HCT116 (cell line): ENCODE measurements at regions not wholly inside any gene's neighbourhood (a gene's known extent, or its start where the extent isn't known, plus 50 kb on each side); places are given as distances from the start of the nearest gene placed in this dataset.

Experiments used
- ATAC-seq: fragments of 200-7000 bp; cut with Tn5 transposase; 2 replicates; pipeline ENCODE4 v1.9.1; 2020; ENCODE audit warnings: mild to moderate bottlenecking, moderate library complexity
- BruUV-seq: library from RNA; stranded (reverse); fragments of 400-500 nt; replicated peaks from 2 replicates; lab custom pipeline; 2021; lab: Mats Ljungman, UMichigan
- CTCF ChIA-PET: fragments of 300-600 bp; sonication (Branson Sonifier 250); formaldehyde crosslinking; loops from one replicate; lab custom pipeline; 2021; ENCODE audit warnings: antibody characterized with exemption; lab: Charles Lee
- POLR2A ChIA-PET: fragments of 300-600, 350-600 bp; sonication (Branson Sonifier 250); formaldehyde crosslinking; loops from one replicate; lab custom pipeline; 2021; ENCODE audit warnings: antibody characterized with exemption; lab: Charles Lee
- RAD21 ChIA-PET, 2 experiments: fragments of 300-600 bp; sonication (Branson Sonifier 250); formaldehyde crosslinking; loops; one replicate each; lab custom pipeline; 2023; ENCODE audit warnings: low total read pairs in 2 of 2; ENCODE audit not compliant: uncharacterized antibody in 2 of 2, unreplicated experiment in 2 of 2, low non-redundant PET in 1 of 2; lab: Charles Lee
- DNase-seq: peaks from one replicate; pipeline ENCODE4 v3.0.0-alpha.2; 2010; ENCODE audit warnings: low read depth, low spot score
- H2AFZ ChIP-seq: fragments of 200-600 bp; shearing (Covaris generic), sonication (generic); 2 replicates; pipeline ENCODE4 v1.6.1; 2017; ENCODE audit warnings: low read depth, mixed run types, mixed read lengths, antibody characterized with exemption, low read length; ENCODE audit not compliant: poor library complexity, severe bottlenecking
- H3K27ac ChIP-seq: 2 replicates; pipeline ENCODE4 v1.5.1; 2012; ENCODE audit warnings: low read depth, low read length
- H3K27me3 ChIP-seq: fragments of 200-600 bp; sonication (generic); 2 replicates; pipeline ENCODE4 v1.6.1; 2016; ENCODE audit warnings: mixed run types, low read length, mixed read lengths; ENCODE audit not compliant: insufficient read depth
- H3K36me3 ChIP-seq, 2 experiments: fragments of 200-500 bp in 1 of 2; fragments of 200-600 bp in 1 of 2; sonication (Bioruptor generic) in 1 of 2; sonication (generic) in 1 of 2; 2 replicates each; pipeline versions ENCODE4 v1.5.1 to v1.6.1; 2014 to 2016; ENCODE audit warnings: low read length in 2 of 2, inconsistent platforms in 1 of 2, mixed read lengths in 1 of 2, mixed run types in 1 of 2; ENCODE audit not compliant: insufficient read depth in 2 of 2, control insufficient read depth in 1 of 2
- H3K4me1 ChIP-seq, 2 experiments: fragments of 200-600 bp in 1 of 2; sonication (generic) in 1 of 2; 2 replicates each; pipeline versions ENCODE4 v1.5.1 to v1.6.1; 2012 to 2017; ENCODE audit warnings: low read length in 2 of 2, inconsistent platforms in 1 of 2, mild to moderate bottlenecking in 1 of 2, mixed read lengths in 1 of 2, mixed run types in 1 of 2, moderate library complexity in 1 of 2; ENCODE audit not compliant: insufficient read depth in 2 of 2, control insufficient read depth in 1 of 2
- H3K4me2 ChIP-seq: fragments of 200-600 bp; sonication (generic); 2 replicates; pipeline ENCODE4 v1.6.1; 2017; ENCODE audit warnings: mixed run types, low read length, mixed read lengths
- H3K4me3 ChIP-seq, 2 experiments: fragments of 200-600 bp in 1 of 2; sonication (generic) in 1 of 2; replicated peaks in 1 of 2; 2 replicates each; pipeline ENCODE4 v1.5.1; 2011 to 2016; ENCODE audit warnings: low read length in 2 of 2, control low read depth in 1 of 2, low read depth in 1 of 2, mild to moderate bottlenecking in 1 of 2, mixed read lengths in 1 of 2, mixed run types in 1 of 2
- H3K79me2 ChIP-seq: fragments of 200-600 bp; sonication (generic); 2 replicates; pipeline ENCODE4 v1.6.1; 2017; ENCODE audit warnings: mild to moderate bottlenecking, mixed run types, low read length, moderate library complexity, mixed read lengths; ENCODE audit not compliant: insufficient read depth
- H3K9ac ChIP-seq: fragments of 200-600 bp; sonication (generic); 2 replicates; pipeline ENCODE4 v1.6.1; 2016; ENCODE audit warnings: low read length, mixed read lengths
- H3K9me2 ChIP-seq: fragments of 200-600 bp; sonication (generic), shearing (Covaris generic); 2 replicates; pipeline ENCODE4 v1.6.1; 2017; ENCODE audit warnings: mixed run types, mild to moderate bottlenecking, moderate library complexity; ENCODE audit not compliant: insufficient read depth
- H3K9me3 ChIP-seq, 2 experiments: fragments of 200-500 bp in 1 of 2; fragments of 200-600 bp in 1 of 2; sonication (Bioruptor generic) in 1 of 2; sonication (generic) in 1 of 2; 2 replicates each; pipeline ENCODE4 v1.6.1; 2014 to 2017; ENCODE audit warnings: low read length in 2 of 2, mixed read lengths in 2 of 2, inconsistent platforms in 1 of 2, low read depth in 1 of 2, mild to moderate bottlenecking in 1 of 2, mixed run types in 1 of 2, moderate library complexity in 1 of 2; ENCODE audit not compliant: control insufficient read depth in 1 of 2, insufficient read depth in 1 of 2
- H4K20me1 ChIP-seq: fragments of 200-600 bp; sonication (generic), shearing (Covaris generic); 2 replicates; pipeline ENCODE4 v1.6.1; 2017; ENCODE audit warnings: mixed run types, mild to moderate bottlenecking, moderate library complexity; ENCODE audit not compliant: insufficient read depth
- CEBPB ChIP-seq: IDR thresholded peaks from 2 replicates; pipeline ENCODE4 v1.6.1; 2012; ENCODE audit warnings: low read depth
- EGR1 ChIP-seq: IDR thresholded peaks from 2 replicates; pipeline ENCODE4 v1.6.1; 2012; ENCODE audit warnings: low read depth
- ELF1 ChIP-seq: IDR thresholded peaks from 2 replicates; pipeline ENCODE4 v1.6.1; 2012; ENCODE audit warnings: low read depth, borderline replicate concordance
- EZH2 ChIP-seq: fragments of 200-600 bp; sonication (generic); IDR thresholded peaks from 2 replicates; pipeline ENCODE4 v1.6.1; 2017; ENCODE audit warnings: antibody characterized with exemption, mixed run types
- EZH2phosphoT487 ChIP-seq: fragments of 200-600 bp; IDR thresholded peaks from 2 replicates; pipeline ENCODE4 v1.6.1; 2018; ENCODE audit warnings: antibody characterized with exemption, borderline replicate concordance
- FOSL1 ChIP-seq: IDR thresholded peaks from 2 replicates; pipeline ENCODE4 v1.6.1; 2012; ENCODE audit warnings: low read depth
- JUND ChIP-seq: IDR thresholded peaks from 2 replicates; pipeline ENCODE4 v1.6.1; 2012
- POLR2A ChIP-seq: IDR thresholded peaks from 2 replicates; pipeline ENCODE4 v1.7.0; 2011; ENCODE audit warnings: borderline replicate concordance; ENCODE audit not compliant: insufficient read depth, insufficient read length; ENCODE audit errors: extremely low read depth
- POLR2AphosphoS5 ChIP-seq: IDR thresholded peaks from 2 replicates; pipeline ENCODE4 v1.6.1; 2011; ENCODE audit warnings: mild to moderate bottlenecking, low read depth, low read length, moderate library complexity
- SIN3A ChIP-seq: IDR thresholded peaks from 2 replicates; pipeline ENCODE4 v1.6.1; 2012; ENCODE audit warnings: low read depth
- SP1 ChIP-seq: IDR thresholded peaks from 2 replicates; pipeline ENCODE4 v1.6.1; 2012; ENCODE audit warnings: low read depth
- TCF7L2 ChIP-seq: IDR thresholded peaks from 2 replicates; pipeline ENCODE4 v1.7.0; 2011; ENCODE audit warnings: borderline replicate concordance, inconsistent platforms; ENCODE audit not compliant: insufficient read depth, insufficient read length; ENCODE audit errors: extremely low read depth
- YY1 ChIP-seq: IDR thresholded peaks from 2 replicates; pipeline ENCODE4 v1.6.1; 2011; ENCODE audit warnings: low read length, low read depth, moderate library complexity, mild to moderate bottlenecking; ENCODE audit not compliant: insufficient replicate concordance; ENCODE audit errors: extremely low read depth
- ZNF274 ChIP-seq: fragments of 200-500 bp; sonication (Bioruptor generic); IDR thresholded peaks from 2 replicates; pipeline ENCODE4 v1.6.1; 2014; ENCODE audit warnings: mild to moderate bottlenecking, low read depth, low read length, inconsistent platforms
- intact Hi-C: fragments of 100-400 bp; cut with micrococcal nuclease; formaldehyde crosslinking; loops from 2 replicates; pipeline ENCODE4 v1.10.0; 2022
- TF ChIP-seq, protein P1 (sequence below): IDR thresholded peaks from 2 replicates; pipeline ENCODE4 v1.6.1; 2012; ENCODE audit warnings: low read depth
- TF ChIP-seq, protein P2 (sequence below): IDR thresholded peaks from 2 replicates; pipeline ENCODE4 v1.6.1; 2012
- TF ChIP-seq, protein P3 (sequence below): IDR thresholded peaks from 2 replicates; pipeline ENCODE4 v1.6.1; 2011; ENCODE audit warnings: mild to moderate bottlenecking, low read length, moderate library complexity; ENCODE audit not compliant: insufficient replicate concordance; ENCODE audit errors: extremely low read depth
- TF ChIP-seq, protein P4 (sequence below): IDR thresholded peaks from 2 replicates; pipeline ENCODE4 v1.6.1; 2012
- TF ChIP-seq, protein P5 (sequence below), 3 experiments: fragments of 200-600 bp in 1 of 3; sonication (generic) in 1 of 3; IDR thresholded peaks in 2 of 3; conservative IDR thresholded peaks in 1 of 3; 2 replicates each; pipeline ENCODE4 v1.5.1; 2012 to 2017; ENCODE audit warnings: low read depth in 2 of 3, low read length in 2 of 3, antibody characterized with exemption in 1 of 3, borderline replicate concordance in 1 of 3, control low read depth in 1 of 3, mild to moderate bottlenecking in 1 of 3, mixed read lengths in 1 of 3, mixed run types in 1 of 3, moderate library complexity in 1 of 3; ENCODE audit not compliant: insufficient read depth in 1 of 3

DNA sequence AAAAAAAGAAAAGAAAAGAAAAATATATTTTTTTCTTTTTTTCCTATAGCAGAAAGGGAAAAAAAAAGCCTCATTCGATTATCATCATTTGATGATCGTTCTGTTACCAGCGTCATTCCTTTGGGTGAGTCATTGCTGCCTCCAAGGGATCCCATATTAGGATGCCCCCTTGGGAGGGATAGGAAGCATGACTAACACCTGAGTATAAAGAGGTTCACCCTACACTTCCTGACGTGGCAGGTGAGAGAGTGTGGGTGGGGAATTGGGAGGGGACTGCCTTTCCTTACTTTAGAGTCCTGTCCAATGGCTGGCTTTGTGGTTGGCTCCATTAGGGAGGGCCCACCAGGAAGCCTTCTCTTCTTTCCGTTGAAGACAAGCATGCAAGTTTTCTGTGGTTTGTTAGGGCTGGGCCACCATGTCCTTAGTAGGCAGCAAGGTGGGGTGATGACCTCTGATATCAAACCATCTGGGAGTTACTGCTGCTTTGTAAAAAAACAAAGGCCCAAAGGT lies 56.1 kb upstream of the FUT8 start:
- Histone ChIP-seq H2AFZ (peak overlapping the region; percentile 75), H3K4me1 (peaks cover 27 to 69% of the 10 kb centered on the region in 2 experiments), H3K9ac (peak overlapping the region; percentile 62), H3K27me3 (no peaks in the 10 kb centered on the region), H3K27ac (peak overlapping the region; percentile 60), H4K20me1 (no peaks in the 10 kb centered on the region), H3K4me3 (peak overlapping the region; percentile 49 to 50), H3K9me2 (no peaks in the 10 kb centered on the region), H3K9me3 (no peaks in the 10 kb centered on the region), H3K36me3 (no peaks in the 10 kb centered on the region), H3K4me2 (peak overlapping the region; percentile 86), H3K79me2 (no peaks in the 10 kb centered on the region)
- no TSS peak for BruUV-seq
- ATAC-seq = peak; percentile 94
- POLR2A ChIA-PET = no interaction called here
- intact Hi-C loops = loop anchor here (5.0 kb wide), 3 partner anchors 64 to 119 kb away; no protein-coding TSS in a partner anchor
- peak; percentile 98 for DNase-seq
- CTCF ChIA-PET = interaction anchor here (1.0 to 2.0 kb wide), 2 partner anchors 55 to 135 kb away, joined by 4 to 6 read pairs; no protein-coding TSS in a partner anchor
- RAD21 ChIA-PET = no interaction called here
- TF ChIP-seq, protein P1, sequence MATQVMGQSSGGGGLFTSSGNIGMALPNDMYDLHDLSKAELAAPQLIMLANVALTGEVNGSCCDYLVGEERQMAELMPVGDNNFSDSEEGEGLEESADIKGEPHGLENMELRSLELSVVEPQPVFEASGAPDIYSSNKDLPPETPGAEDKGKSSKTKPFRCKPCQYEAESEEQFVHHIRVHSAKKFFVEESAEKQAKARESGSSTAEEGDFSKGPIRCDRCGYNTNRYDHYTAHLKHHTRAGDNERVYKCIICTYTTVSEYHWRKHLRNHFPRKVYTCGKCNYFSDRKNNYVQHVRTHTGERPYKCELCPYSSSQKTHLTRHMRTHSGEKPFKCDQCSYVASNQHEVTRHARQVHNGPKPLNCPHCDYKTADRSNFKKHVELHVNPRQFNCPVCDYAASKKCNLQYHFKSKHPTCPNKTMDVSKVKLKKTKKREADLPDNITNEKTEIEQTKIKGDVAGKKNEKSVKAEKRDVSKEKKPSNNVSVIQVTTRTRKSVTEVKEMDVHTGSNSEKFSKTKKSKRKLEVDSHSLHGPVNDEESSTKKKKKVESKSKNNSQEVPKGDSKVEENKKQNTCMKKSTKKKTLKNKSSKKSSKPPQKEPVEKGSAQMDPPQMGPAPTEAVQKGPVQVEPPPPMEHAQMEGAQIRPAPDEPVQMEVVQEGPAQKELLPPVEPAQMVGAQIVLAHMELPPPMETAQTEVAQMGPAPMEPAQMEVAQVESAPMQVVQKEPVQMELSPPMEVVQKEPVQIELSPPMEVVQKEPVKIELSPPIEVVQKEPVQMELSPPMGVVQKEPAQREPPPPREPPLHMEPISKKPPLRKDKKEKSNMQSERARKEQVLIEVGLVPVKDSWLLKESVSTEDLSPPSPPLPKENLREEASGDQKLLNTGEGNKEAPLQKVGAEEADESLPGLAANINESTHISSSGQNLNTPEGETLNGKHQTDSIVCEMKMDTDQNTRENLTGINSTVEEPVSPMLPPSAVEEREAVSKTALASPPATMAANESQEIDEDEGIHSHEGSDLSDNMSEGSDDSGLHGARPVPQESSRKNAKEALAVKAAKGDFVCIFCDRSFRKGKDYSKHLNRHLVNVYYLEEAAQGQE = no peak
- TF ChIP-seq ELF1 (no peak; the same call in 1 of the 2 replicates), EZH2 (no peak), TCF7L2 (peak; percentile 51), POLR2A (peak; percentile 55), YY1 (peak; percentile 33), EZH2phosphoT487 (no peak), EGR1 (peak; percentile 86), SIN3A (peak; percentile 81; the same call in 1 of the 2 replicates), JUND (peak; percentile 97), ZNF274 (no peak), SP1 (peak; percentile 95), CEBPB (0 out of 2 replicates have a peak, but pooled peaks have one; percentile 24), FOSL1 (peak; percentile 96), POLR2AphosphoS5 (peak; percentile 87)
- TF ChIP-seq, protein P2, sequence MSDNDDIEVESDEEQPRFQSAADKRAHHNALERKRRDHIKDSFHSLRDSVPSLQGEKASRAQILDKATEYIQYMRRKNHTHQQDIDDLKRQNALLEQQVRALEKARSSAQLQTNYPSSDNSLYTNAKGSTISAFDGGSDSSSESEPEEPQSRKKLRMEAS = peak; percentile 79
- TF ChIP-seq, protein P3, sequence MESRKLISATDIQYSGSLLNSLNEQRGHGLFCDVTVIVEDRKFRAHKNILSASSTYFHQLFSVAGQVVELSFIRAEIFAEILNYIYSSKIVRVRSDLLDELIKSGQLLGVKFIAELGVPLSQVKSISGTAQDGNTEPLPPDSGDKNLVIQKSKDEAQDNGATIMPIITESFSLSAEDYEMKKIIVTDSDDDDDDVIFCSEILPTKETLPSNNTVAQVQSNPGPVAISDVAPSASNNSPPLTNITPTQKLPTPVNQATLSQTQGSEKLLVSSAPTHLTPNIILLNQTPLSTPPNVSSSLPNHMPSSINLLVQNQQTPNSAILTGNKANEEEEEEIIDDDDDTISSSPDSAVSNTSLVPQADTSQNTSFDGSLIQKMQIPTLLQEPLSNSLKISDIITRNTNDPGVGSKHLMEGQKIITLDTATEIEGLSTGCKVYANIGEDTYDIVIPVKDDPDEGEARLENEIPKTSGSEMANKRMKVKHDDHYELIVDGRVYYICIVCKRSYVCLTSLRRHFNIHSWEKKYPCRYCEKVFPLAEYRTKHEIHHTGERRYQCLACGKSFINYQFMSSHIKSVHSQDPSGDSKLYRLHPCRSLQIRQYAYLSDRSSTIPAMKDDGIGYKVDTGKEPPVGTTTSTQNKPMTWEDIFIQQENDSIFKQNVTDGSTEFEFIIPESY = peak; percentile 70
- TF ChIP-seq, protein P4, sequence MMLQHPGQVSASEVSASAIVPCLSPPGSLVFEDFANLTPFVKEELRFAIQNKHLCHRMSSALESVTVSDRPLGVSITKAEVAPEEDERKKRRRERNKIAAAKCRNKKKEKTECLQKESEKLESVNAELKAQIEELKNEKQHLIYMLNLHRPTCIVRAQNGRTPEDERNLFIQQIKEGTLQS = no peak; the same call in 1 of the 2 replicates
- TF ChIP-seq, protein P5, sequence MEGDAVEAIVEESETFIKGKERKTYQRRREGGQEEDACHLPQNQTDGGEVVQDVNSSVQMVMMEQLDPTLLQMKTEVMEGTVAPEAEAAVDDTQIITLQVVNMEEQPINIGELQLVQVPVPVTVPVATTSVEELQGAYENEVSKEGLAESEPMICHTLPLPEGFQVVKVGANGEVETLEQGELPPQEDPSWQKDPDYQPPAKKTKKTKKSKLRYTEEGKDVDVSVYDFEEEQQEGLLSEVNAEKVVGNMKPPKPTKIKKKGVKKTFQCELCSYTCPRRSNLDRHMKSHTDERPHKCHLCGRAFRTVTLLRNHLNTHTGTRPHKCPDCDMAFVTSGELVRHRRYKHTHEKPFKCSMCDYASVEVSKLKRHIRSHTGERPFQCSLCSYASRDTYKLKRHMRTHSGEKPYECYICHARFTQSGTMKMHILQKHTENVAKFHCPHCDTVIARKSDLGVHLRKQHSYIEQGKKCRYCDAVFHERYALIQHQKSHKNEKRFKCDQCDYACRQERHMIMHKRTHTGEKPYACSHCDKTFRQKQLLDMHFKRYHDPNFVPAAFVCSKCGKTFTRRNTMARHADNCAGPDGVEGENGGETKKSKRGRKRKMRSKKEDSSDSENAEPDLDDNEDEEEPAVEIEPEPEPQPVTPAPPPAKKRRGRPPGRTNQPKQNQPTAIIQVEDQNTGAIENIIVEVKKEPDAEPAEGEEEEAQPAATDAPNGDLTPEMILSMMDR (IDR thresholded peaks at IDR 0.05 in 2 of 3, conservative IDR thresholded peaks at IDR 0.05 in 1 of 3; ENCODE audit: borderline replicate concordance in 1 of 3, insufficient read depth in 1 of 3, low read depth in 2 of 3, low read length in 2 of 3) = no peak
